ENCODE measurements at regions not wholly inside any gene's neighbourhood (a gene's known extent, or its start where the extent isn't known, plus 50 kb on each side); places are given as distances from the start of the nearest gene placed in this dataset.
"Not testable (repeated sequence)": the region's sequence is repeated elsewhere in the genome, so short reads cannot be mapped to it uniquely, and the experiment has no call there.

- not testable (repeated sequence) for DNase-seq
These were observed 435.8 kb downstream of the SHISA9 start for GRCh38 chr16:13336907-13337881.

- no peak for DNase-seq
These were observed 436.6 kb downstream of the SHISA9 start for GRCh38 chr16:13338044-13338443.

- DNase-seq, result no peak
These were observed 441.3 kb downstream of the SHISA9 start for GRCh38 chr16:13342675-13343074.

- DNase-seq, result no peak
These were observed 442.6 kb downstream of the SHISA9 start for GRCh38 chr16:13344001-13344400.

GRCh38 chr16:13348416-13348815, 447.0 kb downstream of the SHISA9 start:
- DNase-seq, result no peak

GRCh38 chr16:13350000-13350399, 448.6 kb downstream of the SHISA9 start:
- no peak for DNase-seq

- no peak for DNase-seq
These were observed 449.8 kb downstream of the SHISA9 start for GRCh38 chr16:13351181-13351580.

- DNase-seq, result no peak
These were observed 450.3 kb downstream of the SHISA9 start for GRCh38 chr16:13351601-13352217.

- DNase-seq, result not testable (repeated sequence)
These were observed 451.4 kb downstream of the SHISA9 start for GRCh38 chr16:13352796-13353195.

- not testable (repeated sequence) for DNase-seq
These were observed 456.4 kb downstream of the SHISA9 start for GRCh38 chr16:13357842-13358241.

GRCh38 chr16:13359835-13360234, 458.4 kb downstream of the SHISA9 start:
- DNase-seq, result no peak

- no peak for DNase-seq
These were observed 471.0 kb downstream of the SHISA9 start for GRCh38 chr16:13372421-13372820.

- DNase-seq, result no peak
These were observed 474.8 kb downstream of the SHISA9 start for GRCh38 chr16:13376174-13376573.

- DNase-seq, result no peak
These were observed 475.7 kb downstream of the SHISA9 start for GRCh38 chr16:13377143-13377542.

GRCh38 chr16:13378151-13378550, 476.8 kb downstream of the SHISA9 start:
- DNase-seq, result no peak

GRCh38 chr16:13379266-13379665, 477.9 kb downstream of the SHISA9 start:
- no peak for DNase-seq

GRCh38 chr16:13385156-13386040, 484.0 kb downstream of the SHISA9 start:
- not testable (repeated sequence) for DNase-seq

GRCh38 chr16:13390093-13390985, 488.9 kb downstream of the SHISA9 start:
- DNase-seq, result no peak

GRCh38 chr16:13390986-13391305, 489.5 kb downstream of the SHISA9 start:
- DNase-seq, result no peak

GRCh38 chr16:13391337-13391736, 489.9 kb downstream of the SHISA9 start:
- no peak for DNase-seq

GRCh38 chr16:13392341-13392740, 490.9 kb downstream of the SHISA9 start:
- no peak for DNase-seq

GRCh38 chr16:13393816-13394215, 492.4 kb downstream of the SHISA9 start:
- no peak for DNase-seq
